ENCODE measurements at regions not wholly inside any gene's neighbourhood (a gene's known extent, or its start where the extent isn't known, plus 50 kb on each side); places are given as distances from the start of the nearest gene placed in this dataset.

DNA sequence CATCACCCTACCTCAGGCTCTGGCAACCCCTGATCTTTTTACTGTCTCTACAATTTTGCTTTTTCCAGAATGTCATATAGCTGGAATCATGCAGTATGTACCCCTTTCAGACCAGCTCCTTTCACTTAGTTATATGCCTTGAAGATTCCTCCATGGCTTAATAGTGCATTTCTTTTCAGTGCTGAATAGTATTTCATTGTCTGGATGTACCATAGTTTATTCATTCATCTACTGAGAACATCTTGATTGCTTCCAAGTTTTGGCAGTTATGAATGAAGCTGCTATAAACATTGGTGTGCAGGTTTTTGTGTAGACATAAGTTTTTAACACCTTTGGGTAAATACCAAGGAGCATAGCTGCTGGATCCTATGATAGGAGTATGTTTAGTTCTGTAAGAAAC is 50.8 kb upstream of the ANP32A start:
- intact Hi-C loops (cut with DNase I) = loop anchor here (10.0 kb wide), 1 partner anchor 317 kb away; no protein-coding TSS in a partner anchor
- DNase-seq (ENCODE audit: low spot score) (no peak), ATAC-seq (no peak)

DNA sequence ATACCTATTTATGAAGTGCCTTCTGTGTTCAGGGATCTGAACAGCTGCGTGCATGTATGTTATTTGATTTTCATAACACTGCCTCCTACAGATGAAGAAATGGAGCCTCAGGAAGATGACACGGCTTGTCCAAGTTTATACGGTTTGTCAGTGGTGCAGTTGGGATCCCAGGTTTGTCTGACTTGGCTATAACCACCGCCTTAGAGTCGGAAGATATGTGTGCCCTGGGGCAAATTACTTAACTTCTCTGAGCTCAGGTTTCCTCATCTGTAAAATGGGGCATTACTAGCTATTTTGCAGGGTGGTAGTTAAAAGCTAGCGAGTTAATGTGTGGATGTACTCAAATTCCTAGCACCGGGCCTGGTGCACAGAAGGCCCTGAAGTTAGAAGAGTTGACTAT is 54.1 kb upstream of the ANP32A start:
- DNase-seq (ENCODE audit: low spot score) = no peak
- no peak for ATAC-seq
- intact Hi-C loops (cut with DNase I) = loop anchor here (10.0 kb wide), 1 partner anchor 320 kb away; no protein-coding TSS in a partner anchor

DNA sequence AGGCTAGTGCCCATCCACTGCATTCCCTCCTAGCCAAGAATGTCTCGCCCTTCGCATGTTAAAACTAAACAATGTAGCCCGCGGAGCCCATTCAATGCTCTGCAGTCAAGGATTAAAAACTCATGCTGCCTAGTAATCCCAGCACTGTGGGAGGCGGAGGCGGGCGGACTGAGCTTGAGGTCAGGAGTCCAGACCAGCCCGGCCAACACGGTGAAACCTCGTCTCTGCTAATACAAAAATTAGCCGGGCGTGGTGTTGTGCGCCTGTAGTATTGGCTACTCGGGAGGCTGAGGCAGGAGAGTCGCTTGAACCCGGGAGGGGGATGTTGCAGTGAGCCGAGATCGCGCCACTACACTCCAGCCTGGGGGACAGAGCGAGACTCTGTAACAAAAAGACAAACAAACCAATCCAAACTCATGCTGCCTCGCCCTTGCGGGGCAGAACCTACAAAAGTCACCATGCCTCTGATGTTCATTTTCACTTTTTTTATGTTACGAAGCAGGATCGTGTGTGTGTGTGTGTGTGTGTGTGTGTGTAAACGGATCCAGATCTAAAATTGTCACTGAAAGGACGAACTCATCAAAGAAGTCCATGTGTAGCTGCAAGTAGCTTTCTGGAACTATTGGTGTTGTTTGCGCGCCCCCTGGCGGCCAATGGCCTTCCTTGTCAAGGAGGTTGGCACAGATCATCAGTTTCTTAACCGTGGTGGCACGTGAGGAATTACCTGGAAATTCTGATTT is 54.8 kb upstream of the SPESP1 start:
- intact Hi-C loops (cut with DNase I) = loop anchor here (2.0 to 10.0 kb wide), 2 partner anchors 145 to 321 kb away; no protein-coding TSS in a partner anchor
- DNase-seq (ENCODE audit: low spot score) = peak; percentile 96
- ATAC-seq = peak; percentile 96

DNA sequence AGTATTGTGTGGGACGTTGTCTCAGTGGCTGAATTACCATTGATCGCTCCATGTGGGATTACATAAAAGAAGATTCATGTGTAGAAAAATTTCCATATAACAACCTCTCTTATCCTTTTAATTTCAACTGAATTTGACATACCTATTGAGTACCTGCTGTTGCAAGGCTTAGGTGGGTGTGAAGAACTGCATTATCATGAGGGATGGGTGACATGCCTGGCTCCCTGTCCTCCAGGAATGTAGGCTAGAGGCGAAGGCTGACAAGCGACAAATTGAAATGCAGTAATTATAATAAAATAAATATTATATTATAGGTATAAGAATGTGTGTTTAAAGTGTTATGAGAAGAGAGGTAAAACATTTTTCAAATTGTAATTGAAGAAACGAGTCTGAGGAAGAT is 52.7 kb upstream of the SPESP1 start:
- no peak for ATAC-seq
- intact Hi-C loops (cut with DNase I) = loop anchor here (2.0 to 10.0 kb wide), 2 partner anchors 147 to 323 kb away; no protein-coding TSS in a partner anchor
- DNase-seq (ENCODE audit: low spot score) = no peak

DNA sequence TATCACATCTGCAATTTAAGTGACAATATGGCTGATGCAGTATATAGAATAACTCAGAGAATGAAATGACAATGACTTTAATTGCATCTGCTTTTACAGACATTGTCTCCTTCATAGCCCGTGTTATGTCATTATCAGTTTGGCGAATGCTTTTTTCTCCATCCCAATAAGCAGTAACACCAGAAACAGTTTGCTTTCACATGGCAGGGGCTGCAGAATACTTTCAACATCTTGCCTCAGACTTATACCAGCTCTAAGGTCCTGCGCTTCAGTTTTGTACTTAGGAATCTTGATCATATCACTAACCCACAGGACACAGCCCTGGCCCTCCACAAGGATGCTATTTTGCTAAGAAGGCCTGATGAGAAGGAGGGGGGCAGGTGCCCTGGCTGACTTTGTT is 49.9 kb upstream of the SPESP1 start:
- DNase-seq (ENCODE audit: low spot score) (no peak), ATAC-seq (no peak)
- intact Hi-C loops (cut with DNase I) = no loop called here

Measured in sciatic nerve (tissue), 2 donors.